HG02642 (cell line): ENCODE measurements at regions not wholly inside any gene's neighbourhood (a gene's known extent, or its start where the extent isn't known, plus 50 kb on each side); places are given as distances from the start of the nearest gene placed in this dataset.
"Not testable (repeated sequence)": the region's sequence is repeated elsewhere in the genome, so short reads cannot be mapped to it uniquely, and the experiment has no call there.

Experiments used
- ATAC-seq: cut with Tn5 transposase; IDR thresholded peaks from one replicate; pipeline ENCODE4 v1.9.1; 2021; ENCODE audit warnings: mild to moderate bottlenecking; ENCODE audit not compliant: unreplicated experiment, poor library complexity

DNA sequence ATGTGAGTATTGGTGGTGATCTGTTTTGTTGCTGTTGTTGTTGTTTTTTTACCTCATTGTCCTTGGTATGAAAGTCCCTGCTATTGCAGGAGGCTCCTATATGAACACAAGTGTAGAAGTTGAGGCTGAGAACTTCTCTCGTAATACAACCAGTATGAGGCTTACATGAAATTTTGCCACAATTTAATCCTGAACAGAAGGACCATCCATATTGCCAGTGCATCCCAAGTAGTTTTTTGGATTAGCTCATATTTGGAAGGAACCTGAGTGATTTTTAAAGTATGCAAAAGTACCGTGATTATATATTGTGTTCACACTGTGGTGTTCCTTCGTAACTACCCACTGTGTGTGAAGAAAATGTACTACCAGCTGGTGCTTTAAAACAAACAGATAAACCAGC, 2095.5 kb upstream of the WWC1 start:
- no peak for ATAC-seq

- ATAC-seq = no peak
Observed at GRCh38 chr5:166200532-166200931, 2090.9 kb upstream of the WWC1 start.

DNA sequence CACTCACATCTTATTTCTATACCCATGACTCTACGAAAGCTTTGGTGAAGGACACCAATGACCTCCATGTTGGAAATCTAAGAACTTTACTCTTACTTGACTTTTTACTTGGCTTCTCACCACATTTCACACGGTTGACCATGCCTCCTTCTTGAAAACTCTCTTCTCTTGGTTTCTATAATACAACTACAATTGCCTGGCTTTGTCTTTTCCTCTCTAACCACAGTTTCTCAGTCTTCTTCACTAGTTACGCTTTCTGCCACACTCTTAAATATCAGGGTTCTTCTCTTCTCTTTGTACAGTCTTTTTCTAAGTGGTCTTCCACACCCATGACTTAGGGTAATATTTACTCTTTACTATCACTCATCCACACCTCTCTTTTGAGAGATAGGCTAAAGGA, 2079.8 kb upstream of the WWC1 start:
- ATAC-seq = no peak

DNA sequence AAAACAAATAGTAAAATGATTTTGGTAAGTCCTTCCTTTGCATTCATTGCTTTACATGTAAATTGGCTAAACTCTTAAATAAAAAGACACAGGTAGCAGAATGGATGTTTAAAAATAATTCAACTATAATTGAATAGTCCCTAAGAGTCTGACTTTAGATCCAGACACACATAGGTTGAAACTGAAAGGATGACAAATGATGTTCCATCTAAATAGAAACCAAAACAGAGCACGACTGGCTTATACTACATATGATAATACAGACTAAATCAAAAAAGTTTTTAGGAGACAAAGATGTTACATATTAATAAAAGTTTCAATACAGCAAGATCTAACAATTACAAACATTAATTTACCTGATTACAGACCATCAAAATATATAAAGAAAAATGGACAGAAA, 2055.1 kb upstream of the WWC1 start:
- no peak for ATAC-seq

DNA sequence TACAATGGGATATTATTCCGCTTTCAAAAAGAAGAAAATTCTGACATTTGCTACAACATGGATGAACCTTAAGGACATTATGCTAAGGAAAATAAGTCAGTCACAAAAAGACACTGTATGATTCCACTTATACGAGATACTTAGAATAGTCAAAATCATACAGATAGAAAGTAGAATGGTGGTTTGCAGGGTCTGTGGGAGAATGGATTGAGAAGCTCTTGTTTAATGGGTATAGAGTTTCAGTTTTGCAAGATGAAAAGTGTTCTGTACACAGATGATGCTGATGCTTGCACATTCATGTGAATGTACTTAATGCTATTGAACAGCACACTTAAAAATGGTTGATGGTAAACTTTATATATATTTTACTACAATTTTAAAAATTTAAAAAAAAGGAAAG, 2050.7 kb upstream of the WWC1 start:
- ATAC-seq = no peak

DNA sequence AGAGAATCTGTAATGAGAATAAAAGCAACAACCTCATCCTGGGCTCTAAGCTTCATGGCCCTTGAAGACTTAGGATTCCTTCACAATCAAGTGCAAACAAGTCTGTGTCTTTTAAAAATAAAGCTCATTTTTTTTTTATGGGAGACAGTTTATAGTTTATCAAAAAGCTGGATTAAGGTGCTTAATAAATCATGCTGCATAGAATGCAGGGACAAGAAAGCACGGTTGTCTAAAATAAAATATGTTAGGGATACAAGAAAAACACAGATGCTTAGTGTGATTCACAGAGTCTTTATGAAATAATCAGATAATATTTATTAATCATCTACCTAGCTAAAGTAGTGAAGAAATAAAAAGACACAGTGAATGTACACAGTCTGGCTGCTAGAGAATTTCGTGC, 2045.9 kb upstream of the WWC1 start:
- ATAC-seq = no peak

GRCh38 chr5:166251786-166252185, 2039.7 kb upstream of the WWC1 start:
- no peak for ATAC-seq

DNA sequence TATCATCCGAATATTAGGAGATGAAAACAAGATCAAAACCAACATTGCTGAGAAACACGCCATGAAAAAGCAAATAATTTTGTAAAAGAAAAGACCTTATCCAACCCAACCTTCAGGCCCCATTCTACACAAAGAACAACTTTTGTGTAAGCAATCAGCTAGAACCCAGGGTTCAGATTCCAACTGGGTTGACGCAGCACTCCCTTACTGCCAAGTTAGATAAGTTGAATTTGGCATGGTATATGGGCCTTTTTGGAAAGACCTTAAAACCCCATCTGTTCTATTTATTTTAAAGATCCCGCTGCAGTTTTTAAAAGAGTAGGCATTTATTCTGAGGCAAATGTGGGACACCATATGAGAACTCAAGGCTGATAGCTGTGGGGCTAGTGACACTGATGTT, 2033.8 kb upstream of the WWC1 start:
- ATAC-seq = no peak

- no peak for ATAC-seq
Observed at GRCh38 chr5:166262395-166262794, 2029.0 kb upstream of the WWC1 start.

- no peak for ATAC-seq
Observed at GRCh38 chr5:166267907-166268306, 2023.5 kb upstream of the WWC1 start.

GRCh38 chr5:166270712-166271111, 2020.7 kb upstream of the WWC1 start:
- no peak for ATAC-seq

- ATAC-seq = no peak
Observed at GRCh38 chr5:166276006-166276405, 2015.4 kb upstream of the WWC1 start.

GRCh38 chr5:166279828-166280227, 2011.6 kb upstream of the WWC1 start:
- no peak for ATAC-seq

DNA sequence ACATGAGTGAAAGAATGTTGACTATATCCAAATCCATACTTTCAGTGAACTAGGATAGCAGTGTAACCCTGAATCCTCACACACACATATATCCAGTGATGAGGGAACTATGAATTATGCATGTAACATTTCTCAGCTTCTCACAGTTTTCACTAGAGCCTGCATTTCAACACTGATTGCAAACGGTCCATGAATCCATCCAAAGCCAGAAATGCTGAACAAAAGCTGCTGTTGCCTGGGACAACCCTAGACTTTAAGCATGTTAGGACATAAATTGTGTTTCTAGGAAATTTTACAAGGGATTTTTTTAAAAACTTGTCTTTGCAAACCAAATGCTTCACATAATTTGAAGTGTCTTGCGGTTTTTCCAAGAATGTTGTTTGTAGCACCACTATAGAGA, 2010.0 kb upstream of the WWC1 start:
- no peak for ATAC-seq

- no peak for ATAC-seq
Observed at GRCh38 chr5:166282939-166283338, 2008.5 kb upstream of the WWC1 start.

GRCh38 chr5:166285361-166285760, 2006.1 kb upstream of the WWC1 start:
- ATAC-seq = no peak

DNA sequence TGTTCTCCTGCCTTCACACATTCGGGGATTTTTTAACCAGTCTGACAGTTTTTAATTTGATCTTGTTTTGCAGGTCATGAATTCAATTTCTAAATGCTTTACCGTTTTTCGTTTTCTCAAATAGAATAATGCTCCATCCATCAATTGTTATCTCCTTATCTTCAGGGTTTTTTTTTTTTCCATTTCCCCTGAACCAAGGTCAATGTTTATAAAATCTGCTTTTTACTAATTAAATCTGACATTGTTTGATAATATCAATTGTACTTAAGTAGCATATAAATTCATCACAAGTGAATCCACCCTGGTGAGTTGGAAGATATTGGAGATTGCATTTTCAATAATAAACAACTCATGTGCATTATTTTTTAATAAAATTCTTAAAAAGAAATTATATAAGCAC, 2004.6 kb upstream of the WWC1 start:
- no peak for ATAC-seq

- ATAC-seq = no peak
Observed at GRCh38 chr5:166287866-166288265, 2003.6 kb upstream of the WWC1 start.

GRCh38 chr5:166291800-166292199, 1999.6 kb upstream of the WWC1 start:
- ATAC-seq = not testable (repeated sequence)

- ATAC-seq = no peak
Observed at GRCh38 chr5:166293892-166294291, 1997.6 kb upstream of the WWC1 start.

- ATAC-seq = no peak
Observed at GRCh38 chr5:166302166-166302565, 1989.3 kb upstream of the WWC1 start.

- ATAC-seq = no peak
Observed at GRCh38 chr5:166317425-166317824, 1974.0 kb upstream of the WWC1 start.

- no peak for ATAC-seq
Observed at GRCh38 chr5:166320920-166321480, 1970.4 kb upstream of the WWC1 start.
